Astrocyte (in vitro differentiated cells and primary cell): ENCODE measurements at regions not wholly inside any gene's neighbourhood (a gene's known extent, or its start where the extent isn't known, plus 50 kb on each side); places are given as distances from the start of the nearest gene placed in this dataset.

ENCODE experiments used
- DNase-seq: peaks from one replicate; pipeline ENCODE4 v3.0.0-alpha.2; 2010; ENCODE audit warnings: low read depth
- FAIRE-seq: peaks from 2 replicates; lab custom pipeline; 2011; peaks lifted over from hg19 to GRCh38; lab: Jason Lieb, UNC
- H2AFZ ChIP-seq: 2 replicates; pipeline ENCODE4 v1.6.0; 2012; ENCODE audit warnings: low read depth, low read length, inconsistent platforms
- H3K27ac ChIP-seq: 2 replicates; pipeline ENCODE4 v1.5.1; 2011; ENCODE audit warnings: low read depth, low read length, inconsistent platforms
- H3K27me3 ChIP-seq: 2 replicates; pipeline ENCODE4 v1.6.0; 2011; ENCODE audit warnings: low read length, inconsistent platforms; ENCODE audit not compliant: insufficient read depth
- H3K36me3 ChIP-seq: 2 replicates; pipeline ENCODE4 v1.5.1; 2011; ENCODE audit warnings: low read length, inconsistent platforms; ENCODE audit not compliant: insufficient read depth
- H3K4me1 ChIP-seq: 2 replicates; pipeline ENCODE4 v1.5.1; 2011; ENCODE audit warnings: low read length, inconsistent platforms; ENCODE audit not compliant: insufficient read depth
- H3K4me2 ChIP-seq: 2 replicates; pipeline ENCODE4 v1.6.0; 2012; ENCODE audit warnings: low read length, inconsistent platforms
- H3K4me3 ChIP-seq: 2 replicates; pipeline ENCODE4 v1.5.1; 2011; ENCODE audit warnings: low read depth, mild to moderate bottlenecking, low read length, inconsistent platforms; ENCODE audit not compliant: insufficient read depth
- H3K79me2 ChIP-seq: 2 replicates; pipeline ENCODE4 v1.6.0; 2012; ENCODE audit warnings: mild to moderate bottlenecking, low read length, inconsistent platforms; ENCODE audit not compliant: insufficient read depth
- H3K9ac ChIP-seq: 2 replicates; pipeline ENCODE4 v1.6.0; 2012; ENCODE audit warnings: mild to moderate bottlenecking, low read length, inconsistent platforms
- H3K9me3 ChIP-seq: 2 replicates; pipeline ENCODE4 v1.5.1; 2012; ENCODE audit warnings: low read depth, mild to moderate bottlenecking, low read length, inconsistent platforms; ENCODE audit not compliant: insufficient read depth
- H4K20me1 ChIP-seq: 2 replicates; pipeline ENCODE4 v1.6.0; 2012; ENCODE audit warnings: low read length, inconsistent platforms; ENCODE audit not compliant: insufficient read depth
- H3K27ac Mint-ChIP-seq: one replicate; pipeline ENCODE4 v1.8.0; 2021; ENCODE audit warnings: mild to moderate bottlenecking, mixed read lengths; ENCODE audit not compliant: unreplicated experiment
- H3K27me3 Mint-ChIP-seq: one replicate; pipeline ENCODE4 v1.8.0; 2021; ENCODE audit warnings: low read depth, mixed read lengths; ENCODE audit not compliant: unreplicated experiment
- H3K36me3 Mint-ChIP-seq: one replicate; pipeline ENCODE4 v1.8.0; 2021; ENCODE audit warnings: low read depth, mixed read lengths; ENCODE audit not compliant: unreplicated experiment
- H3K4me1 Mint-ChIP-seq: one replicate; pipeline ENCODE4 v1.8.0; 2021; ENCODE audit warnings: low read depth, mixed read lengths; ENCODE audit not compliant: unreplicated experiment
- H3K4me3 Mint-ChIP-seq: one replicate; pipeline ENCODE4 v1.8.0; 2021; ENCODE audit warnings: mild to moderate bottlenecking, moderate library complexity, mixed read lengths; ENCODE audit not compliant: unreplicated experiment
- H3K9me3 Mint-ChIP-seq: one replicate; pipeline ENCODE4 v1.8.0; 2021; ENCODE audit warnings: mild to moderate bottlenecking, mixed read lengths; ENCODE audit not compliant: unreplicated experiment
- CTCF ChIP-seq: IDR thresholded peaks from 2 replicates; pipeline ENCODE4 v1.5.1; 2011; ENCODE audit warnings: low read depth, mild to moderate bottlenecking, inconsistent platforms, low read length, moderate library complexity; ENCODE audit not compliant: insufficient read depth
- EZH2 ChIP-seq: IDR thresholded peaks from 2 replicates; pipeline ENCODE4 v1.6.1; 2012; ENCODE audit warnings: mild to moderate bottlenecking, low read length, inconsistent platforms; ENCODE audit not compliant: insufficient read depth

- Histone ChIP-seq H3K27ac (no peak overlapping the region), H3K9me3 (no peaks in the 10 kb centered on the region), H4K20me1 (no peaks in the 10 kb centered on the region), H2AFZ (no peak overlapping the region), H3K79me2 (no peaks in the 10 kb centered on the region), H3K4me2 (no peak overlapping the region), H3K4me1 (no peaks in the 10 kb centered on the region), H3K9ac (no peak overlapping the region), H3K4me3 (no peak overlapping the region), H3K27me3 (no peaks in the 10 kb centered on the region), H3K36me3 (no peaks in the 10 kb centered on the region)
- no peak for FAIRE-seq
- TF ChIP-seq EZH2 (no peak), CTCF (no peak)
- Mint-ChIP-seq H3K9me3 (peaks cover 3% of the 10 kb centered on the region), H3K27me3 (no peaks in the 10 kb centered on the region), H3K36me3 (no peaks in the 10 kb centered on the region), H3K4me1 (no peaks in the 10 kb centered on the region), H3K27ac (no peak overlapping the region), H3K4me3 (no peak overlapping the region)
- no peak for DNase-seq
Measured at GRCh38 chr2:16374671-16375070, 291.0 kb downstream of the CYRIA start.

DNA sequence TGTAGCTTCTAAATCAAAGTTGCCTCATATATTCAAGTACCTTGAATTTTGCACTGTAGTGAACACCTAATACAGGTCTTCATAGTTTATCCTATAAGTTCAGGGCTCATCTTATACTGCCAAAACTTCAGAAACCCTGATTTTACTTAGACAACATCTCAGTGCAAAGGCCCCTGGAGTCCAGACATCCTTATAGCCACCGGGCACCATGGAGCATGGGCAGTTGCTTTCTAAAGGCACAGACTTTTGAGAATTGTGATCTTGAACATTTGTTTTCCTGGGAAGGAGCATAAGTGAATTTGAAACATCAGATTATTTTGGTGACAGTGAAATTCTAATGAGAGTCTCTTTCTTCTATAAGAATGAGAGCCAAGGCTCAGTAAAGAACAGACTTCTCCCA, 292.3 kb downstream of the CYRIA start:
- no peaks in the 10 kb centered on the region for H3K4me1 Mint-ChIP-seq
- no peaks in the 10 kb centered on the region for H3K27me3 Mint-ChIP-seq

More for the DNA sequence above, 292.3 kb downstream of the CYRIA start:
- Mint-ChIP-seq H3K36me3 (no peaks in the 10 kb centered on the region), H3K27ac (no peak overlapping the region), H3K9me3 (peaks cover 3% of the 10 kb centered on the region), H3K4me3 (no peak overlapping the region)
- Histone ChIP-seq H3K4me3 (no peak overlapping the region), H3K36me3 (no peaks in the 10 kb centered on the region), H3K9ac (no peak overlapping the region), H4K20me1 (no peaks in the 10 kb centered on the region), H3K79me2 (no peaks in the 10 kb centered on the region), H3K4me2 (no peak overlapping the region), H3K27me3 (no peaks in the 10 kb centered on the region), H3K9me3 (no peaks in the 10 kb centered on the region), H3K4me1 (no peaks in the 10 kb centered on the region), H3K27ac (no peak overlapping the region), H2AFZ (no peak overlapping the region)
- TF ChIP-seq CTCF (no peak), EZH2 (no peak)
- FAIRE-seq (no peak), DNase-seq (no peak)
